H1 (cell line): ENCODE measurements at regions not wholly inside any gene's neighbourhood (a gene's known extent, or its start where the extent isn't known, plus 50 kb on each side); places are given as distances from the start of the nearest gene placed in this dataset.

ENCODE experiments used
- CTCF ChIA-PET: fragments of 300-600 bp; sonication (Branson Sonifier 250); formaldehyde crosslinking; loops from one replicate; lab custom pipeline; 2021; ENCODE audit not compliant: partially characterized antibody; lab: Charles Lee
- POLR2A ChIA-PET: fragments of 300-600 bp; sonication (Branson Sonifier 250); formaldehyde crosslinking; loops from one replicate; lab custom pipeline; 2021; ENCODE audit warnings: inconsistent platforms; ENCODE audit not compliant: partially characterized antibody; lab: Charles Lee
- DNase-seq, 2 experiments: peaks; one replicate each; pipeline versions ENCODE4 v3.0.0 to v3.0.0-alpha.2; 2010 to 2022; ENCODE audit warnings: low spot score in 2 of 2, low read depth in 1 of 2, mixed read lengths in 1 of 2
- FAIRE-seq: peaks from 2 replicates; lab custom pipeline; 2011; peaks lifted over from hg19 to GRCh38; lab: Jason Lieb, UNC
- H2AFZ ChIP-seq: 2 replicates; pipeline ENCODE4 v1.8.1; 2012; ENCODE audit warnings: low read length, inconsistent platforms
- H2AK5ac ChIP-seq: 2 replicates; pipeline ENCODE4 v1.6.1; 2013; ENCODE audit warnings: low read depth, low read length
- H2BK120ac ChIP-seq: replicated peaks from 2 replicates; pipeline ENCODE3; 2013; ENCODE audit warnings: low read depth, low read length, inconsistent platforms
- H2BK12ac ChIP-seq: 2 replicates; pipeline ENCODE4 v1.6.1; 2013; ENCODE audit warnings: low read depth, low read length
- H2BK15ac ChIP-seq: 2 replicates; pipeline ENCODE4 v1.6.1; 2013; ENCODE audit warnings: low read length
- H2BK20ac ChIP-seq: 2 replicates; pipeline ENCODE4 v1.6.1; 2013; ENCODE audit warnings: low read length
- H2BK5ac ChIP-seq: 2 replicates; pipeline ENCODE4 v1.6.1; 2013; ENCODE audit warnings: low read depth, low read length
- H3K14ac ChIP-seq: 2 replicates; pipeline ENCODE4 v1.6.1; 2013; ENCODE audit warnings: inconsistent platforms; ENCODE audit not compliant: insufficient read length
- H3K18ac ChIP-seq: 2 replicates; pipeline ENCODE4 v1.6.1; 2013; ENCODE audit warnings: low read length; ENCODE audit errors: extremely low read depth
- H3K23ac ChIP-seq: 2 replicates; pipeline ENCODE4 v1.6.1; 2013; ENCODE audit warnings: inconsistent platforms; ENCODE audit not compliant: insufficient read length
- H3K23me2 ChIP-seq: 2 replicates; pipeline ENCODE4 v1.6.1; 2013; ENCODE audit warnings: low read depth, low read length
- H3K27ac ChIP-seq: 2 replicates; pipeline ENCODE4 v1.6.1; 2011; ENCODE audit warnings: low read depth, low read length, inconsistent platforms
- H3K27me3 ChIP-seq, 4 experiments: replicated peaks in 1 of 4; 1 replicate in 1 of 4; 2 replicates in 3 of 4; pipeline versions ENCODE4 v1.6.1 to v1.8.1; 2011 to 2013; ENCODE audit warnings: low read length in 3 of 4, mild to moderate bottlenecking in 3 of 4, inconsistent platforms in 2 of 4, mixed read lengths in 2 of 4, moderate library complexity in 1 of 4; ENCODE audit not compliant: control insufficient read depth in 3 of 4, insufficient read depth in 3 of 4; ENCODE audit errors: extremely low read depth in 1 of 4
- H3K36me3 ChIP-seq, 4 experiments: 2 replicates each; pipeline versions ENCODE4 v1.6.1 to v1.8.1; 2011 to 2013; ENCODE audit warnings: mild to moderate bottlenecking in 4 of 4, low read length in 3 of 4, moderate library complexity in 2 of 4, control low read depth in 1 of 4, inconsistent platforms in 1 of 4; ENCODE audit not compliant: insufficient read depth in 4 of 4, control insufficient read depth in 2 of 4
- H3K4ac ChIP-seq: replicated peaks from 2 replicates; pipeline ENCODE3; 2013; ENCODE audit warnings: low read length, low read depth, mixed read lengths, inconsistent platforms; ENCODE audit not compliant: insufficient read length
- H3K4me1 ChIP-seq, 4 experiments: replicated peaks in 1 of 4; 1 replicate in 1 of 4; 2 replicates in 3 of 4; pipeline versions ENCODE4 v1.6.1 to v1.8.1; 2011 to 2013; ENCODE audit warnings: low read length in 3 of 4, inconsistent platforms in 2 of 4, mixed read lengths in 1 of 4; ENCODE audit not compliant: insufficient read depth in 4 of 4, control insufficient read depth in 3 of 4
- H3K4me2 ChIP-seq, 2 experiments: 2 replicates each; pipeline versions ENCODE4 v1.6.1 to v1.8.1; 2011 to 2013; ENCODE audit warnings: low read depth in 2 of 2, low read length in 2 of 2, control low read depth in 1 of 2, inconsistent platforms in 1 of 2, mild to moderate bottlenecking in 1 of 2; ENCODE audit not compliant: insufficient read depth in 1 of 2
- H3K4me3 ChIP-seq, 4 experiments: fragments of 200-600, 300-600 bp in 1 of 4; sonication (generic), shearing (Covaris generic), sonication (Bioruptor Twin) in 1 of 4; 2 replicates each; pipeline versions ENCODE4 v1.5.1 to v1.8.1; 2011 to 2016; ENCODE audit warnings: low read length in 4 of 4, low read depth in 3 of 4, control low read depth in 2 of 4, inconsistent platforms in 2 of 4, mild to moderate bottlenecking in 2 of 4, mixed read lengths in 1 of 4, moderate library complexity in 1 of 4; ENCODE audit not compliant: insufficient read depth in 2 of 4; ENCODE audit errors: extremely low read depth in 1 of 4
- H3K56ac ChIP-seq: replicated peaks from 2 replicates; pipeline ENCODE3; 2013; ENCODE audit warnings: low read depth, mild to moderate bottlenecking, mixed read lengths, low read length, inconsistent platforms; ENCODE audit not compliant: insufficient read length
- H3K79me1 ChIP-seq: 2 replicates; pipeline ENCODE4 v1.6.1; 2013; ENCODE audit warnings: low read depth, low read length, control low read depth
- H3K79me2 ChIP-seq, 2 experiments: 2 replicates each; pipeline versions ENCODE4 v1.6.1 to v1.8.1; 2012 to 2013; ENCODE audit warnings: low read length in 2 of 2, mild to moderate bottlenecking in 2 of 2, inconsistent platforms in 1 of 2; ENCODE audit not compliant: insufficient read depth in 2 of 2, control insufficient read depth in 1 of 2
- H3K9ac ChIP-seq, 4 experiments: replicated peaks in 1 of 4; 1 replicate in 1 of 4; 2 replicates in 3 of 4; pipeline versions ENCODE4 v1.6.1 to v1.8.1; 2011 to 2013; ENCODE audit warnings: low read depth in 3 of 4, low read length in 3 of 4, control low read depth in 2 of 4, mild to moderate bottlenecking in 2 of 4, moderate library complexity in 2 of 4, inconsistent platforms in 1 of 4; ENCODE audit errors: extremely low read depth in 1 of 4
- H3K9me3 ChIP-seq, 2 experiments: 2 replicates each; pipeline versions ENCODE4 v1.6.1 to v1.8.1; 2012 to 2013; ENCODE audit warnings: mild to moderate bottlenecking in 2 of 2, moderate library complexity in 2 of 2, control low read depth in 1 of 2, inconsistent platforms in 1 of 2, low read depth in 1 of 2, low read length in 1 of 2, mixed read lengths in 1 of 2; ENCODE audit not compliant: insufficient read depth in 2 of 2
- H4K20me1 ChIP-seq, 2 experiments: replicated peaks in 1 of 2; 2 replicates each; pipeline versions ENCODE3 to v1.8.1; 2011 to 2013; ENCODE audit warnings: inconsistent platforms in 2 of 2, low read length in 2 of 2, mild to moderate bottlenecking in 1 of 2; ENCODE audit not compliant: insufficient read depth in 2 of 2, control insufficient read depth in 1 of 2
- H4K5ac ChIP-seq: 2 replicates; pipeline ENCODE4 v1.6.1; 2013; ENCODE audit warnings: low read length, low read depth, mixed read lengths, inconsistent platforms; ENCODE audit not compliant: insufficient read length
- H4K8ac ChIP-seq: 2 replicates; pipeline ENCODE4 v1.8.0; 2013; ENCODE audit warnings: mild to moderate bottlenecking, moderate library complexity, low read length, inconsistent platforms; ENCODE audit not compliant: insufficient read depth; ENCODE audit errors: extremely low read depth
- H4K91ac ChIP-seq: replicated peaks from 2 replicates; pipeline ENCODE3; 2013; ENCODE audit warnings: low read length, mixed read lengths, inconsistent platforms; ENCODE audit not compliant: insufficient read length
- ATF3 ChIP-seq: IDR thresholded peaks from 2 replicates; pipeline ENCODE4 v1.6.1; 2011; ENCODE audit warnings: low read depth, mild to moderate bottlenecking, low read length; ENCODE audit not compliant: insufficient read depth
- BRCA1 ChIP-seq: IDR thresholded peaks from 2 replicates; pipeline ENCODE4 v1.6.1; 2012; ENCODE audit warnings: low read depth, low read length, improper control_type of control experiment
- CTBP2 ChIP-seq: IDR thresholded peaks from 2 replicates; pipeline ENCODE4 v1.7.0; 2011; ENCODE audit warnings: borderline replicate concordance, mild to moderate bottlenecking, moderate library complexity, mixed read lengths, low read length; ENCODE audit not compliant: insufficient read depth, insufficient read length
- WGBS, 2 experiments: shearing (Covaris generic) in 1 of 2; methylation state at CpG; one replicate each; pipeline versions ENCODE4 v1.1.6 to v1.1.7; 2013 to 2015; ENCODE audit warnings: low lambda C conversion rate in 2 of 2, mixed read lengths in 2 of 2, inconsistent platforms in 1 of 2, low coverage in 1 of 2, missing lambda C conversion rate in 1 of 2; ENCODE audit not compliant: insufficient replicate concordance in 2 of 2, insufficient coverage in 1 of 2, insufficient read length in 1 of 2; ENCODE audit errors: extremely low coverage in 1 of 2, missing lambda C conversion rate in 1 of 2; 5-methylcytosine and 5-hydroxymethylcytosine counted together

GRCh38 chr14:84433961-84434360 is 1096.0 kb upstream of the FLRT2 start:
- no peak overlapping the region for H2AK5ac ChIP-seq
- no peak overlapping the region for H3K23ac ChIP-seq
- no peak overlapping the region for H4K91ac ChIP-seq
- H2BK120ac ChIP-seq = no peak overlapping the region
- H3K9ac ChIP-seq = no peak overlapping the region
- no peak overlapping the region for H2BK12ac ChIP-seq
- H2BK15ac ChIP-seq = no peak overlapping the region
- no peak overlapping the region for H3K4me3 ChIP-seq
- no peak overlapping the region for H3K27ac ChIP-seq
- H3K4ac ChIP-seq = no peak overlapping the region
- FAIRE-seq (no peak), DNase-seq (no peak)
- H3K18ac ChIP-seq = no peak overlapping the region
- H3K36me3 ChIP-seq = no peaks in the 10 kb centered on the region
- ChIA-PET CTCF (no interaction called here), POLR2A (no interaction called here)
- H3K4me1 ChIP-seq = peaks cover 0 to 3% (median 0%) of the 10 kb centered on the region in 4 experiments; a peak in 1 of 7 replicates
- no peaks in the 10 kb centered on the region for H3K79me2 ChIP-seq
- no peak overlapping the region for H3K14ac ChIP-seq
- H4K5ac ChIP-seq = no peak overlapping the region
- H4K8ac ChIP-seq = no peak overlapping the region
- H3K9me3 ChIP-seq = no peaks in the 10 kb centered on the region
- no peaks in the 10 kb centered on the region for H3K23me2 ChIP-seq
- H4K20me1 ChIP-seq = no peaks in the 10 kb centered on the region
- no peaks in the 10 kb centered on the region for H3K27me3 ChIP-seq
- no peak overlapping the region for H3K4me2 ChIP-seq
- no peak overlapping the region for H2AFZ ChIP-seq
- H2BK5ac ChIP-seq = no peak overlapping the region
- WGBS, 2 experiments = 92% methylated on average over 2 of the region's 2 CpGs; no CpG with 5 or more reads in 1 of the 2 experiments
- H3K56ac ChIP-seq = no peak overlapping the region
- no peaks in the 10 kb centered on the region for H3K79me1 ChIP-seq
- no peak overlapping the region for H2BK20ac ChIP-seq
- TF ChIP-seq ATF3 = no peak
- no peak for TF ChIP-seq BRCA1
- no peak for TF ChIP-seq CTBP2
